ENCODE measurements at regions not wholly inside any gene's neighbourhood (a gene's known extent, or its start where the extent isn't known, plus 50 kb on each side); places are given as distances from the start of the nearest gene placed in this dataset.
A peak's percentile ranks its signal among the peaks of the same experiment; 100 is the strongest.

DNA sequence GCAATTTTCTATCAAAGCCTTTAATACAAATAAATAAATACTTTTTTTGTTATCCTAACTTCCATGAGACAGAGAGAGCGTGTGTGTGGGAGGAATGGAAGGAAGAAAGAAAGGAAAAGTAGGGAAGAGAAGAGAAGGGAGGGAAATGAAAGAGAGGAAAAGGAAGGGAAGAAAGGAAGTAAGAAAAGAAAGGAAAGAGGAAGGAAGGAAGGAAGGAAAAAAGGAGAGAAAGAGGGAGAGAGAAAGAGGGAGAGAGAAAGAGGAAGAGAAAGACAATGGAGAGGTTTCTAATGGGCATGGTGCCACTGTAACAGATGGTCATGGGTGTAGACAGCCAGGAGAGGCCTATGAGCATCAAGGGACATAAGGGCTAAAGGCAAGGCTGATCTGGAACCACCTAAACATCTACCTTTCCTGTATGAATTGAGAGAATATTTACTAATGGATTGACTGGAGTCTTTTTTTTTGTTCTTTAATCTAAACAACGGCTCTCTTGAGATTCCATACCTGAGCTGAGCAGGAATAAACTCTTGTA lies 234.9 kb downstream of the PTPRC start:
- DNase-seq, result no peak
- Mint-ChIP-seq H3K4me3 (no peak overlapping the region), H3K36me3 (ENCODE audit: low read depth) (no peaks in the 10 kb centered on the region), H3K9me3 (no peaks in the 10 kb centered on the region), H3K27ac (no peak overlapping the region), H3K4me1 (peaks cover 3% of the 10 kb centered on the region), H3K27me3 (ENCODE audit: insufficient read depth) (no peaks in the 10 kb centered on the region)
- H3K36me3 ChIP-seq (ENCODE audit: control insufficient read depth, insufficient read depth, low read length), result no peaks in the 10 kb centered on the region
- no peak overlapping the region for H3K27ac ChIP-seq (ENCODE audit: low read depth, low read length)
- H3K9me3 ChIP-seq (ENCODE audit: control insufficient read depth, low read length), result no peaks in the 10 kb centered on the region
- H3K4me3 ChIP-seq (ENCODE audit: low read length), result no peak overlapping the region
- H3K9ac ChIP-seq (ENCODE audit: extremely low read depth, low read length, poor library complexity, severe bottlenecking), result no peak overlapping the region
- TF ChIP-seq, protein P1, sequence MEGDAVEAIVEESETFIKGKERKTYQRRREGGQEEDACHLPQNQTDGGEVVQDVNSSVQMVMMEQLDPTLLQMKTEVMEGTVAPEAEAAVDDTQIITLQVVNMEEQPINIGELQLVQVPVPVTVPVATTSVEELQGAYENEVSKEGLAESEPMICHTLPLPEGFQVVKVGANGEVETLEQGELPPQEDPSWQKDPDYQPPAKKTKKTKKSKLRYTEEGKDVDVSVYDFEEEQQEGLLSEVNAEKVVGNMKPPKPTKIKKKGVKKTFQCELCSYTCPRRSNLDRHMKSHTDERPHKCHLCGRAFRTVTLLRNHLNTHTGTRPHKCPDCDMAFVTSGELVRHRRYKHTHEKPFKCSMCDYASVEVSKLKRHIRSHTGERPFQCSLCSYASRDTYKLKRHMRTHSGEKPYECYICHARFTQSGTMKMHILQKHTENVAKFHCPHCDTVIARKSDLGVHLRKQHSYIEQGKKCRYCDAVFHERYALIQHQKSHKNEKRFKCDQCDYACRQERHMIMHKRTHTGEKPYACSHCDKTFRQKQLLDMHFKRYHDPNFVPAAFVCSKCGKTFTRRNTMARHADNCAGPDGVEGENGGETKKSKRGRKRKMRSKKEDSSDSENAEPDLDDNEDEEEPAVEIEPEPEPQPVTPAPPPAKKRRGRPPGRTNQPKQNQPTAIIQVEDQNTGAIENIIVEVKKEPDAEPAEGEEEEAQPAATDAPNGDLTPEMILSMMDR (conservative IDR thresholded peaks at IDR 0.05), result no peak
- no peaks in the 10 kb centered on the region for H3K27me3 ChIP-seq (ENCODE audit: control insufficient read depth, insufficient read depth, low read length, poor library complexity, severe bottlenecking)
- 91 to 100% methylated on average over 1 to 2 of the region's 2 CpGs for WGBS, 2 experiments (ENCODE audit: insufficient coverage in 1 of 2, insufficient read length in 1 of 2)
- H3K4me1 ChIP-seq (ENCODE audit: control insufficient read depth, insufficient read depth, low read length), result peaks cover 5% of the 10 kb centered on the region

DNA sequence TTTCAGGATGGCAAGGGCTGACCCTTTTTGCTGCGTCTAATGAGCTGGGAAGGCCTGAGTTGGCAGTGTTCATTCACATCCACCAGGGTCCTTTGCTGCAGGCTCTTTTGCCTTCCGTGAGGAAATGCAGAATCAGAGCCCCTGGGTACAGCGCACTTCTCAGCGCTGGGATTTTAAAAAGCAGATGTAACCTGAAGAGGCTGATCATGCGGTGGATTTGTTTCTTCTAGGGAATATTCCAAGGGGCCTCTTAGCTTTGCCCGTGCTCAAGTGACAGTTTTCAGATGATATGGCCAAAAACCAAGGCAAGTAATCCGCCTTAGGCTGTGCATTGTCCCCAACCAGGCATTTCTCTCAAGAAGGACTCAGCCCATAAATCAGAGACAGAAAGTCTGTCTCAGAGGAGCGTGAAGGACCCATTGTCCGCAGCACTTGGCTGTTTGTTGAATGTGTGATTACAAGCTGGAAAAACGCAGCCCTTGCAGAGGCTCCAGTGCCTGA lies 237.6 kb downstream of the PTPRC start:
- H3K9me3 Mint-ChIP-seq, result no peaks in the 10 kb centered on the region
- peak overlapping the region; percentile 35 for H3K27ac Mint-ChIP-seq
- no peaks in the 10 kb centered on the region for H3K27me3 Mint-ChIP-seq (ENCODE audit: insufficient read depth)
- H3K36me3 Mint-ChIP-seq (ENCODE audit: low read depth), result no peaks in the 10 kb centered on the region
- H3K27me3 ChIP-seq (ENCODE audit: control insufficient read depth, insufficient read depth, low read length, poor library complexity, severe bottlenecking), result no peaks in the 10 kb centered on the region
- H3K36me3 ChIP-seq (ENCODE audit: control insufficient read depth, insufficient read depth, low read length), result no peaks in the 10 kb centered on the region
- no peaks in the 10 kb centered on the region for H3K9me3 ChIP-seq (ENCODE audit: control insufficient read depth, low read length)
- DNase-seq, result peak; percentile 64
- WGBS, 2 experiments (ENCODE audit: insufficient coverage in 1 of 2, insufficient read length in 1 of 2), result 74 to 83% methylated on average over 9 to 10 of the region's 10 CpGs
- TF ChIP-seq, protein P1 (conservative IDR thresholded peaks at IDR 0.05), result peak; percentile 50
- H3K4me3 ChIP-seq (ENCODE audit: low read length), result no peak overlapping the region
- no peak overlapping the region for H3K4me3 Mint-ChIP-seq
- H3K9ac ChIP-seq (ENCODE audit: extremely low read depth, low read length, poor library complexity, severe bottlenecking), result no peak overlapping the region
- peaks cover 5% of the 10 kb centered on the region for H3K4me1 ChIP-seq (ENCODE audit: control insufficient read depth, insufficient read depth, low read length)
- H3K27ac ChIP-seq (ENCODE audit: low read depth, low read length), result peak overlapping the region; percentile 63
- H3K4me1 Mint-ChIP-seq, result peaks cover 3% of the 10 kb centered on the region

DNA sequence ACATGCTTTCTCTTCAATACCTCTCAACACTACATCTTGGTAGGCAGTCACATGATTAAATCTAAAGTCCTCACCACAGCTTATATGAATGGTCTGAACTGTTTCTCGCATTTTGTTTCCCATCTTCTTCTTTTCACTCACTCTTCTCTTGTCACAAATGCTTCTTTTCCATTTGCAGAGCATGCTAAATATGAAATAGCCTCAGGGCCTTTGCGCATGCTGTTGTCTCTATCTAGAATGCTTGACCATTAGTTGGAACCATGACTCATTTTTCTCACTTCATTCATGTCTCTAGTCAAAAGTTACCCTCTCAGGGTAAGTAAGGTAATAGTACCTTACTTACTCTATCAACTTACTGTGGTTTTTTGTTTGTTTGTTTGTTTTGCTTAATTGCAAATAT lies 239.7 kb downstream of the PTPRC start:
- DNase-seq, result no peak
- no peaks in the 10 kb centered on the region for H3K9me3 ChIP-seq (ENCODE audit: control insufficient read depth, low read length)
- H3K9ac ChIP-seq (ENCODE audit: extremely low read depth, low read length, poor library complexity, severe bottlenecking), result no peak overlapping the region
- H3K27ac ChIP-seq (ENCODE audit: low read depth, low read length), result no peak overlapping the region
- TF ChIP-seq, protein P1 (conservative IDR thresholded peaks at IDR 0.05), result no peak
- Mint-ChIP-seq H3K36me3 (ENCODE audit: low read depth) (no peaks in the 10 kb centered on the region), H3K4me3 (no peak overlapping the region), H3K27me3 (ENCODE audit: insufficient read depth) (no peaks in the 10 kb centered on the region), H3K27ac (no peak overlapping the region), H3K9me3 (no peaks in the 10 kb centered on the region), H3K4me1 (peaks cover 3% of the 10 kb centered on the region)
- H3K27me3 ChIP-seq (ENCODE audit: control insufficient read depth, insufficient read depth, low read length, poor library complexity, severe bottlenecking), result no peaks in the 10 kb centered on the region
- H3K4me1 ChIP-seq (ENCODE audit: control insufficient read depth, insufficient read depth, low read length), result peaks cover 5% of the 10 kb centered on the region
- no peaks in the 10 kb centered on the region for H3K36me3 ChIP-seq (ENCODE audit: control insufficient read depth, insufficient read depth, low read length)
- WGBS, 2 experiments (ENCODE audit: insufficient coverage in 1 of 2, insufficient read length in 1 of 2), result 92 to 93% methylated on average over 2 of the region's 2 CpGs
- no peak overlapping the region for H3K4me3 ChIP-seq (ENCODE audit: low read length)

Data from endodermal cell (in vitro differentiated cells).